ENCODE measurements at regions not wholly inside any gene's neighbourhood (a gene's known extent, or its start where the extent isn't known, plus 50 kb on each side); places are given as distances from the start of the nearest gene placed in this dataset.

DNA sequence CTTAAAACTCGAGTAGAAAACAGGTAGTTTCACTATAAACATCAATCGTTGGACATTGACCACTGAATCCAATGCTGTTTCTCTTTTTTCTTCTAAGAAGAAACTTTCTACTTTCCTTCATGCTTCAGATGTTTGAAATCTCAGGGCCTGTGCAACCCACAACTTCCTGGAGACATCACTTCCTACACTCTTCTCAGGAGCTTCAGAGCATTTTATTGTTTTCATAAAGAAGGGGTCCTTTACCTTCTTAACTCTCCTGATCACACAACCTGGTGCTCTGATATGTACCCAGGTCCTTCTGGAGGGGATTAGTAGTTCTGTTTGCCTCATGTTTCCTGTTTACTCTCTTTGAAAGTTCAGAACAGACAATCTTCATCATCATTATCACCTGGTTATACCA lies 113.0 kb upstream of the VAV3 start:
- DNase-seq, result no peak

GRCh38 chr1:108075055-108075454 lies 110.1 kb upstream of the VAV3 start:
- no peak for TF ChIP-seq POLR2AphosphoS5 (IDR thresholded peaks at IDR 0.05)
- TF ChIP-seq POLR2A (IDR thresholded peaks at IDR 0.05), result no peak
- TF ChIP-seq EP300 (IDR thresholded peaks at IDR 0.05), result peak in 1 of 4 donors; percentile 29
- Histone ChIP-seq H3K4me1 (peaks cover 0 to 10% (median 0%) of the 10 kb centered on the region in 4 donors), H3K4me3 (no peak overlapping the region), H3K36me3 (no peaks in the 10 kb centered on the region), H3K27ac (no peak overlapping the region), H3K27me3 (no peaks in the 10 kb centered on the region), H3K9me3 (no peaks in the 10 kb centered on the region)
- 36 to 44% methylated on average over 5 of the region's 5 CpGs for WGBS, 2 donors
- ATAC-seq (ENCODE audit: low FRiP score in 2 of 2), result peak; percentile 63 to 79
- DNase-seq, result no peak

More for the DNA sequence above, 113.0 kb upstream of the VAV3 start:
- no peaks in the 10 kb centered on the region for H3K9me3 ChIP-seq
- H3K4me3 ChIP-seq, result no peak overlapping the region
- TF ChIP-seq POLR2A (IDR thresholded peaks at IDR 0.05) (no peak), EP300 (IDR thresholded peaks at IDR 0.05) (no peak), POLR2AphosphoS5 (IDR thresholded peaks at IDR 0.05) (no peak)
- TF ChIP-seq, protein P1, sequence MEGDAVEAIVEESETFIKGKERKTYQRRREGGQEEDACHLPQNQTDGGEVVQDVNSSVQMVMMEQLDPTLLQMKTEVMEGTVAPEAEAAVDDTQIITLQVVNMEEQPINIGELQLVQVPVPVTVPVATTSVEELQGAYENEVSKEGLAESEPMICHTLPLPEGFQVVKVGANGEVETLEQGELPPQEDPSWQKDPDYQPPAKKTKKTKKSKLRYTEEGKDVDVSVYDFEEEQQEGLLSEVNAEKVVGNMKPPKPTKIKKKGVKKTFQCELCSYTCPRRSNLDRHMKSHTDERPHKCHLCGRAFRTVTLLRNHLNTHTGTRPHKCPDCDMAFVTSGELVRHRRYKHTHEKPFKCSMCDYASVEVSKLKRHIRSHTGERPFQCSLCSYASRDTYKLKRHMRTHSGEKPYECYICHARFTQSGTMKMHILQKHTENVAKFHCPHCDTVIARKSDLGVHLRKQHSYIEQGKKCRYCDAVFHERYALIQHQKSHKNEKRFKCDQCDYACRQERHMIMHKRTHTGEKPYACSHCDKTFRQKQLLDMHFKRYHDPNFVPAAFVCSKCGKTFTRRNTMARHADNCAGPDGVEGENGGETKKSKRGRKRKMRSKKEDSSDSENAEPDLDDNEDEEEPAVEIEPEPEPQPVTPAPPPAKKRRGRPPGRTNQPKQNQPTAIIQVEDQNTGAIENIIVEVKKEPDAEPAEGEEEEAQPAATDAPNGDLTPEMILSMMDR (IDR thresholded peaks at IDR 0.05), result no peak
- peaks cover 0 to 10% (median 3%) of the 10 kb centered on the region in 4 donors for H3K4me1 ChIP-seq
- H3K36me3 ChIP-seq, result no peaks in the 10 kb centered on the region
- H3K27me3 ChIP-seq, result no peaks in the 10 kb centered on the region
- ATAC-seq (ENCODE audit: low FRiP score in 2 of 2), result no peak
- H3K27ac ChIP-seq, result peak overlapping the region in 1 of 4 donors; percentile 21
- 62 to 71% methylated on average over 2 of the region's 2 CpGs for WGBS, 2 donors

DNA sequence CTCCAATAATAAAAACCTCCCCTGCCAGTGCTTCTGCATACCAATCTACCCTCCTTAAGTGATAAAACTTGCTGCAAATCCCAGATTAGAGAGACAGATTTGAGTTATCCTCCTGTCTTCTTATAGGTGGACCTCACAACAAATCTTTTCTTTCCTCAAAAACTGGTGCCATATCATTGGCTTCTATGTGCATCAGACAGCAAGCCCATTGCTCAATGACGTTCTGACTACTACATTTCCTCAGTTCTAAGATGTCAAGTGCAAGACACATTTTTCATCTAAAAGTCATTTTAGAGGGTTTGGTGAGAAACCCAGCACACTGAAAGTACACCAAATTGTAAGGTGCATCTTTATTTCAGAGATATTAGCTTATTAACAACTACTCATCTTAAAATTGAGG lies 107.8 kb upstream of the VAV3 start:
- no peaks in the 10 kb centered on the region for H3K36me3 ChIP-seq
- 52 to 64% methylated on average over 1 of the region's 1 CpG for WGBS, 2 donors
- DNase-seq (no peak), ATAC-seq (ENCODE audit: low FRiP score in 2 of 2) (no peak)
- H3K4me1 ChIP-seq, result peaks cover 0 to 6% (median 2%) of the 10 kb centered on the region in 4 donors
- H3K27me3 ChIP-seq, result no peaks in the 10 kb centered on the region
- H3K4me3 ChIP-seq, result no peak overlapping the region
- no peak overlapping the region for H3K27ac ChIP-seq
- no peaks in the 10 kb centered on the region for H3K9me3 ChIP-seq
- TF ChIP-seq EP300 (IDR thresholded peaks at IDR 0.05) (no peak), POLR2AphosphoS5 (IDR thresholded peaks at IDR 0.05) (no peak), POLR2A (IDR thresholded peaks at IDR 0.05) (no peak)
- TF ChIP-seq, protein P1 (IDR thresholded peaks at IDR 0.05), result no peak

DNA sequence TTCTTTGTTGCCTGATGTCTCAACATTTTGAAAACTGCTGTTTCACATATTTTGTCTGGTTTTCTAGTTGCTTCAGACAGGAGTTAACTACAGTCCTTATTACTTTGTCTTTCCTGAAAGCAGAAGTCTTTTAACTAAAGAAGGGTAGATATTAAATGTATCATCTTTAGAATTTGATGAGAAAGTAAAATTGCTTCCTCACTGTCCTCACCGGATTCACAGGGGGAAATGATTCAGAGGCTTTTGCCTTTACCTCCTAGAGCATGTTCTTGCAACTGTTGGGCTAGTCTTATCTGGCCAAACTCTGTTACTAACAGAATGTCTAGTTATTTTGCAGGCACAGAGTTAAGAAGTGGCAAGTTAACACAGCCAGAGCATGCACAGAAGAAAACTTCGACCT lies 107.2 kb upstream of the VAV3 start:
- no peak overlapping the region for H3K4me3 ChIP-seq
- H3K4me1 ChIP-seq, result peaks cover 0 to 6% (median 2%) of the 10 kb centered on the region in 4 donors
- 55 to 58% methylated on average over 2 of the region's 2 CpGs for WGBS, 2 donors
- DNase-seq (no peak), ATAC-seq (ENCODE audit: low FRiP score in 2 of 2) (no peak)
- peak overlapping the region in 1 of 4 donors; percentile 39 for H3K27ac ChIP-seq
- TF ChIP-seq POLR2AphosphoS5 (IDR thresholded peaks at IDR 0.05), result no peak
- no peak for TF ChIP-seq EP300 (IDR thresholded peaks at IDR 0.05)
- TF ChIP-seq POLR2A (IDR thresholded peaks at IDR 0.05), result no peak
- TF ChIP-seq, protein P1 (IDR thresholded peaks at IDR 0.05), result no peak
- no peaks in the 10 kb centered on the region for H3K9me3 ChIP-seq
- no peaks in the 10 kb centered on the region for H3K27me3 ChIP-seq
- H3K36me3 ChIP-seq, result no peaks in the 10 kb centered on the region

DNA sequence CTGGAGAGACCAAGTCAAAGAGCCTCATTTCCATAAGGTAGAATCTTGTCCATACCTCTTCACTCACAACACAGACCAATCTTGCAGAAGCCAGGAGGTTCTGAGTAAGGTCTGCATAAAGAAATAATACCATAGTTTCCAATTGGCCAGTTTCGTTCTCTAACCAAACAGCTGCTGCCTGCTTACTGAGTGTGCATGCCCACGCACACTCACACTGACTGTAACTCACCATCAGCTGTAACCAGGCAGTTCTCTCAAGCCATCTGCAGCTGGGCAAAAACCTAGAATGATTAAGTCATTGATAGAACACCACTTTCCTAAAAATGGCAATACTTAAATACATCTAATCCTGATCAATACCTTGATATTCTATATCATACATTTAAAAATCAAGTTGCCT lies 106.6 kb upstream of the VAV3 start:
- WGBS, 2 donors, result 90% methylated on average over 2 of the region's 2 CpGs
- H3K4me1 ChIP-seq, result peaks cover 0 to 6% (median 2%) of the 10 kb centered on the region in 4 donors
- H3K27ac ChIP-seq, result peak overlapping the region in 1 of 4 donors; percentile 39
- H3K27me3 ChIP-seq, result no peaks in the 10 kb centered on the region
- ATAC-seq (ENCODE audit: low FRiP score in 2 of 2) (no peak), DNase-seq (no peak)
- no peaks in the 10 kb centered on the region for H3K36me3 ChIP-seq
- TF ChIP-seq, protein P1 (IDR thresholded peaks at IDR 0.05), result no peak
- H3K4me3 ChIP-seq, result no peak overlapping the region
- no peaks in the 10 kb centered on the region for H3K9me3 ChIP-seq
